H1 (cell line): ENCODE measurements at regions not wholly inside any gene's neighbourhood (a gene's known extent, or its start where the extent isn't known, plus 50 kb on each side); places are given as distances from the start of the nearest gene placed in this dataset.

ENCODE experiments used
- CTCF ChIA-PET: fragments of 300-600 bp; sonication (Branson Sonifier 250); formaldehyde crosslinking; loops from one replicate; lab custom pipeline; 2021; ENCODE audit not compliant: partially characterized antibody; lab: Charles Lee
- POLR2A ChIA-PET: fragments of 300-600 bp; sonication (Branson Sonifier 250); formaldehyde crosslinking; loops from one replicate; lab custom pipeline; 2021; ENCODE audit warnings: inconsistent platforms; ENCODE audit not compliant: partially characterized antibody; lab: Charles Lee
- DNase-seq, 2 experiments: peaks; one replicate each; pipeline versions ENCODE4 v3.0.0 to v3.0.0-alpha.2; 2010 to 2022; ENCODE audit warnings: low spot score in 2 of 2, low read depth in 1 of 2, mixed read lengths in 1 of 2
- FAIRE-seq: peaks from 2 replicates; lab custom pipeline; 2011; peaks lifted over from hg19 to GRCh38; lab: Jason Lieb, UNC
- H2AFZ ChIP-seq: 2 replicates; pipeline ENCODE4 v1.8.1; 2012; ENCODE audit warnings: low read length, inconsistent platforms
- H2AK5ac ChIP-seq: 2 replicates; pipeline ENCODE4 v1.6.1; 2013; ENCODE audit warnings: low read depth, low read length
- H2BK120ac ChIP-seq: replicated peaks from 2 replicates; pipeline ENCODE3; 2013; ENCODE audit warnings: low read depth, low read length, inconsistent platforms
- H2BK12ac ChIP-seq: 2 replicates; pipeline ENCODE4 v1.6.1; 2013; ENCODE audit warnings: low read depth, low read length
- H2BK15ac ChIP-seq: 2 replicates; pipeline ENCODE4 v1.6.1; 2013; ENCODE audit warnings: low read length
- H2BK20ac ChIP-seq: 2 replicates; pipeline ENCODE4 v1.6.1; 2013; ENCODE audit warnings: low read length
- H2BK5ac ChIP-seq: 2 replicates; pipeline ENCODE4 v1.6.1; 2013; ENCODE audit warnings: low read depth, low read length
- H3K14ac ChIP-seq: 2 replicates; pipeline ENCODE4 v1.6.1; 2013; ENCODE audit warnings: inconsistent platforms; ENCODE audit not compliant: insufficient read length
- H3K18ac ChIP-seq: 2 replicates; pipeline ENCODE4 v1.6.1; 2013; ENCODE audit warnings: low read length; ENCODE audit errors: extremely low read depth
- H3K23ac ChIP-seq: 2 replicates; pipeline ENCODE4 v1.6.1; 2013; ENCODE audit warnings: inconsistent platforms; ENCODE audit not compliant: insufficient read length
- H3K23me2 ChIP-seq: 2 replicates; pipeline ENCODE4 v1.6.1; 2013; ENCODE audit warnings: low read depth, low read length
- H3K27ac ChIP-seq: 2 replicates; pipeline ENCODE4 v1.6.1; 2011; ENCODE audit warnings: low read depth, low read length, inconsistent platforms
- H3K27me3 ChIP-seq, 4 experiments: replicated peaks in 1 of 4; 1 replicate in 1 of 4; 2 replicates in 3 of 4; pipeline versions ENCODE4 v1.6.1 to v1.8.1; 2011 to 2013; ENCODE audit warnings: low read length in 3 of 4, mild to moderate bottlenecking in 3 of 4, inconsistent platforms in 2 of 4, mixed read lengths in 2 of 4, moderate library complexity in 1 of 4; ENCODE audit not compliant: control insufficient read depth in 3 of 4, insufficient read depth in 3 of 4; ENCODE audit errors: extremely low read depth in 1 of 4
- H3K36me3 ChIP-seq, 4 experiments: 2 replicates each; pipeline versions ENCODE4 v1.6.1 to v1.8.1; 2011 to 2013; ENCODE audit warnings: mild to moderate bottlenecking in 4 of 4, low read length in 3 of 4, moderate library complexity in 2 of 4, control low read depth in 1 of 4, inconsistent platforms in 1 of 4; ENCODE audit not compliant: insufficient read depth in 4 of 4, control insufficient read depth in 2 of 4
- H3K4ac ChIP-seq: replicated peaks from 2 replicates; pipeline ENCODE3; 2013; ENCODE audit warnings: low read length, low read depth, mixed read lengths, inconsistent platforms; ENCODE audit not compliant: insufficient read length
- H3K4me1 ChIP-seq, 4 experiments: replicated peaks in 1 of 4; 1 replicate in 1 of 4; 2 replicates in 3 of 4; pipeline versions ENCODE4 v1.6.1 to v1.8.1; 2011 to 2013; ENCODE audit warnings: low read length in 3 of 4, inconsistent platforms in 2 of 4, mixed read lengths in 1 of 4; ENCODE audit not compliant: insufficient read depth in 4 of 4, control insufficient read depth in 3 of 4
- H3K4me2 ChIP-seq, 2 experiments: 2 replicates each; pipeline versions ENCODE4 v1.6.1 to v1.8.1; 2011 to 2013; ENCODE audit warnings: low read depth in 2 of 2, low read length in 2 of 2, control low read depth in 1 of 2, inconsistent platforms in 1 of 2, mild to moderate bottlenecking in 1 of 2; ENCODE audit not compliant: insufficient read depth in 1 of 2
- H3K4me3 ChIP-seq, 4 experiments: fragments of 200-600, 300-600 bp in 1 of 4; sonication (generic), shearing (Covaris generic), sonication (Bioruptor Twin) in 1 of 4; 2 replicates each; pipeline versions ENCODE4 v1.5.1 to v1.8.1; 2011 to 2016; ENCODE audit warnings: low read length in 4 of 4, low read depth in 3 of 4, control low read depth in 2 of 4, inconsistent platforms in 2 of 4, mild to moderate bottlenecking in 2 of 4, mixed read lengths in 1 of 4, moderate library complexity in 1 of 4; ENCODE audit not compliant: insufficient read depth in 2 of 4; ENCODE audit errors: extremely low read depth in 1 of 4
- H3K56ac ChIP-seq: replicated peaks from 2 replicates; pipeline ENCODE3; 2013; ENCODE audit warnings: low read depth, mild to moderate bottlenecking, mixed read lengths, low read length, inconsistent platforms; ENCODE audit not compliant: insufficient read length
- H3K79me1 ChIP-seq: 2 replicates; pipeline ENCODE4 v1.6.1; 2013; ENCODE audit warnings: low read depth, low read length, control low read depth
- H3K79me2 ChIP-seq, 2 experiments: 2 replicates each; pipeline versions ENCODE4 v1.6.1 to v1.8.1; 2012 to 2013; ENCODE audit warnings: low read length in 2 of 2, mild to moderate bottlenecking in 2 of 2, inconsistent platforms in 1 of 2; ENCODE audit not compliant: insufficient read depth in 2 of 2, control insufficient read depth in 1 of 2
- H3K9ac ChIP-seq, 4 experiments: replicated peaks in 1 of 4; 1 replicate in 1 of 4; 2 replicates in 3 of 4; pipeline versions ENCODE4 v1.6.1 to v1.8.1; 2011 to 2013; ENCODE audit warnings: low read depth in 3 of 4, low read length in 3 of 4, control low read depth in 2 of 4, mild to moderate bottlenecking in 2 of 4, moderate library complexity in 2 of 4, inconsistent platforms in 1 of 4; ENCODE audit errors: extremely low read depth in 1 of 4
- H3K9me3 ChIP-seq, 2 experiments: 2 replicates each; pipeline versions ENCODE4 v1.6.1 to v1.8.1; 2012 to 2013; ENCODE audit warnings: mild to moderate bottlenecking in 2 of 2, moderate library complexity in 2 of 2, control low read depth in 1 of 2, inconsistent platforms in 1 of 2, low read depth in 1 of 2, low read length in 1 of 2, mixed read lengths in 1 of 2; ENCODE audit not compliant: insufficient read depth in 2 of 2
- H4K20me1 ChIP-seq, 2 experiments: replicated peaks in 1 of 2; 2 replicates each; pipeline versions ENCODE3 to v1.8.1; 2011 to 2013; ENCODE audit warnings: inconsistent platforms in 2 of 2, low read length in 2 of 2, mild to moderate bottlenecking in 1 of 2; ENCODE audit not compliant: insufficient read depth in 2 of 2, control insufficient read depth in 1 of 2
- H4K5ac ChIP-seq: 2 replicates; pipeline ENCODE4 v1.6.1; 2013; ENCODE audit warnings: low read length, low read depth, mixed read lengths, inconsistent platforms; ENCODE audit not compliant: insufficient read length
- H4K8ac ChIP-seq: 2 replicates; pipeline ENCODE4 v1.8.0; 2013; ENCODE audit warnings: mild to moderate bottlenecking, moderate library complexity, low read length, inconsistent platforms; ENCODE audit not compliant: insufficient read depth; ENCODE audit errors: extremely low read depth
- H4K91ac ChIP-seq: replicated peaks from 2 replicates; pipeline ENCODE3; 2013; ENCODE audit warnings: low read length, mixed read lengths, inconsistent platforms; ENCODE audit not compliant: insufficient read length
- ASH2L ChIP-seq: fragments of 200-600, 300-600 bp; sonication (generic); IDR thresholded peaks from one replicate; pipeline ENCODE4 v1.7.1; 2017; ENCODE audit warnings: low read length
- CEBPB ChIP-seq: IDR thresholded peaks from 2 replicates; pipeline ENCODE4 v1.6.1; 2012; ENCODE audit warnings: low read depth, low read length
- SIX5 ChIP-seq: IDR thresholded peaks from 2 replicates; pipeline ENCODE4 v1.6.1; 2011; ENCODE audit warnings: mild to moderate bottlenecking, low read depth, low read length
- SP1 ChIP-seq: IDR thresholded peaks from 2 replicates; pipeline ENCODE4 v1.6.1; 2011; ENCODE audit warnings: low read depth, low read length
- SP4 ChIP-seq: IDR thresholded peaks from 2 replicates; pipeline ENCODE4 v1.6.1; 2012; ENCODE audit warnings: low read length, inconsistent platforms
- SRF ChIP-seq: IDR thresholded peaks from 2 replicates; pipeline ENCODE4 v1.6.1; 2011; ENCODE audit warnings: mild to moderate bottlenecking, low read depth, low read length, moderate library complexity
- TAF1 ChIP-seq: IDR thresholded peaks from 2 replicates; pipeline ENCODE4 v1.6.1; 2011; ENCODE audit warnings: mild to moderate bottlenecking, low read depth, low read length
- ZNF274 ChIP-seq: IDR thresholded peaks from 2 replicates; pipeline ENCODE4 v1.7.0; 2012; ENCODE audit warnings: low read length, borderline replicate concordance; ENCODE audit errors: extremely low read depth
- WGBS, 2 experiments: shearing (Covaris generic) in 1 of 2; methylation state at CpG; one replicate each; pipeline versions ENCODE4 v1.1.6 to v1.1.7; 2013 to 2015; ENCODE audit warnings: low lambda C conversion rate in 2 of 2, mixed read lengths in 2 of 2, inconsistent platforms in 1 of 2, low coverage in 1 of 2, missing lambda C conversion rate in 1 of 2; ENCODE audit not compliant: insufficient replicate concordance in 2 of 2, insufficient coverage in 1 of 2, insufficient read length in 1 of 2; ENCODE audit errors: extremely low coverage in 1 of 2, missing lambda C conversion rate in 1 of 2; 5-methylcytosine and 5-hydroxymethylcytosine counted together
- TF ChIP-seq, protein P1 (sequence below): IDR thresholded peaks from 2 replicates; pipeline ENCODE4 v1.6.1; 2012; ENCODE audit warnings: inconsistent platforms

DNA sequence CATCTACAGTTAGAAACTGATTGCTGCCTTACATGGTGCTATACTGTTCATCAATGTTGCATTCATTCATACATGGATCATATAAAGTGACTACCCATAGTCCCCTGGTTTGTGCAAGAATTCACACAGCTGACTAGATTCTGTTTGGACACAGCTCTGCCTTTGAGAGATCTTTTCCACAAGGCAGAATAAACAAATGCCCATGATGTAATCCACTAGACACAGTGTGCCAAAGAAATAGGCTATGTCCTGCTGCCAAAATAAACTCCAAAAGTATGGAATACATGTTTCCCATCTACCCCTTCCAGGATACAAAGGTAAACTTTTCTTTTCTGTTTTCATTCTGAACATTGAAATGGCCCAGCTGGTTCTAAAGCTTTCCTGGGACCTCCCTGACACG lies 269.4 kb upstream of the CHAC2 start:
- no peaks in the 10 kb centered on the region for H3K27me3 ChIP-seq
- TF ChIP-seq TAF1: no peak
- no peak for TF ChIP-seq SIX5
- no peak for TF ChIP-seq SRF
- no peak for TF ChIP-seq ZNF274
- TF ChIP-seq CEBPB: no peak
- no peak for TF ChIP-seq SP1
- TF ChIP-seq, protein P1, sequence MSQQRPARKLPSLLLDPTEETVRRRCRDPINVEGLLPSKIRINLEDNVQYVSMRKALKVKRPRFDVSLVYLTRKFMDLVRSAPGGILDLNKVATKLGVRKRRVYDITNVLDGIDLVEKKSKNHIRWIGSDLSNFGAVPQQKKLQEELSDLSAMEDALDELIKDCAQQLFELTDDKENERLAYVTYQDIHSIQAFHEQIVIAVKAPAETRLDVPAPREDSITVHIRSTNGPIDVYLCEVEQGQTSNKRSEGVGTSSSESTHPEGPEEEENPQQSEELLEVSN: no peak
- TF ChIP-seq SP4: no peak
- no peak for TF ChIP-seq ASH2L
- TF ChIP-seq, all 59 proteins: peak for 0
- no peaks in the 10 kb centered on the region for H3K23me2 ChIP-seq
- no peaks in the 10 kb centered on the region for H3K79me2 ChIP-seq
- DNase-seq (no peak), FAIRE-seq (no peak)
- no peak overlapping the region for H4K5ac ChIP-seq
- no peaks in the 10 kb centered on the region for H3K36me3 ChIP-seq
- no peak overlapping the region for H3K14ac ChIP-seq
- no peak overlapping the region for H3K56ac ChIP-seq
- no peak overlapping the region for H2BK5ac ChIP-seq
- H3K9ac ChIP-seq: no peak overlapping the region
- H4K8ac ChIP-seq: no peak overlapping the region
- ChIA-PET CTCF (no interaction called here), POLR2A (no interaction called here)
- H2BK15ac ChIP-seq: no peak overlapping the region
- H2AFZ ChIP-seq: no peak overlapping the region
- H3K4me1 ChIP-seq: no peaks in the 10 kb centered on the region
- no peak overlapping the region for H3K18ac ChIP-seq
- no peak overlapping the region for H3K4ac ChIP-seq
- H3K79me1 ChIP-seq: no peaks in the 10 kb centered on the region
- no peaks in the 10 kb centered on the region for H4K20me1 ChIP-seq
- 88% methylated on average over 1 of the region's 1 CpG; no CpG with 5 or more reads in 1 of the 2 experiments for WGBS, 2 experiments
- H3K9me3 ChIP-seq: no peaks in the 10 kb centered on the region
- H2BK120ac ChIP-seq: no peak overlapping the region
- no peak overlapping the region for H4K91ac ChIP-seq
- no peak overlapping the region for H2BK12ac ChIP-seq
- no peak overlapping the region for H3K27ac ChIP-seq
- H3K4me2 ChIP-seq: no peak overlapping the region
- no peak overlapping the region for H2AK5ac ChIP-seq
- H3K4me3 ChIP-seq: no peak overlapping the region
- H3K23ac ChIP-seq: no peak overlapping the region
- H2BK20ac ChIP-seq: no peak overlapping the region
